H1 (cell line): ENCODE measurements at regions not wholly inside any gene's neighbourhood (a gene's known extent, or its start where the extent isn't known, plus 50 kb on each side); places are given as distances from the start of the nearest gene placed in this dataset.
"Not testable (repeated sequence)": the region's sequence is repeated elsewhere in the genome, so short reads cannot be mapped to it uniquely, and the experiment has no call there.

ENCODE experiments used
- CTCF ChIA-PET: fragments of 300-600 bp; sonication (Branson Sonifier 250); formaldehyde crosslinking; loops from one replicate; lab custom pipeline; 2021; ENCODE audit not compliant: partially characterized antibody; lab: Charles Lee
- POLR2A ChIA-PET: fragments of 300-600 bp; sonication (Branson Sonifier 250); formaldehyde crosslinking; loops from one replicate; lab custom pipeline; 2021; ENCODE audit warnings: inconsistent platforms; ENCODE audit not compliant: partially characterized antibody; lab: Charles Lee
- DNase-seq, 2 experiments: peaks; one replicate each; pipeline versions ENCODE4 v3.0.0 to v3.0.0-alpha.2; 2010 to 2022; ENCODE audit warnings: low spot score in 2 of 2, low read depth in 1 of 2, mixed read lengths in 1 of 2
- FAIRE-seq: peaks from 2 replicates; lab custom pipeline; 2011; peaks lifted over from hg19 to GRCh38; lab: Jason Lieb, UNC
- H2AFZ ChIP-seq: 2 replicates; pipeline ENCODE4 v1.8.1; 2012; ENCODE audit warnings: low read length, inconsistent platforms
- H2AK5ac ChIP-seq: 2 replicates; pipeline ENCODE4 v1.6.1; 2013; ENCODE audit warnings: low read depth, low read length
- H2BK120ac ChIP-seq: replicated peaks from 2 replicates; pipeline ENCODE3; 2013; ENCODE audit warnings: low read depth, low read length, inconsistent platforms
- H2BK12ac ChIP-seq: 2 replicates; pipeline ENCODE4 v1.6.1; 2013; ENCODE audit warnings: low read depth, low read length
- H2BK15ac ChIP-seq: 2 replicates; pipeline ENCODE4 v1.6.1; 2013; ENCODE audit warnings: low read length
- H2BK20ac ChIP-seq: 2 replicates; pipeline ENCODE4 v1.6.1; 2013; ENCODE audit warnings: low read length
- H2BK5ac ChIP-seq: 2 replicates; pipeline ENCODE4 v1.6.1; 2013; ENCODE audit warnings: low read depth, low read length
- H3K14ac ChIP-seq: 2 replicates; pipeline ENCODE4 v1.6.1; 2013; ENCODE audit warnings: inconsistent platforms; ENCODE audit not compliant: insufficient read length
- H3K18ac ChIP-seq: 2 replicates; pipeline ENCODE4 v1.6.1; 2013; ENCODE audit warnings: low read length; ENCODE audit errors: extremely low read depth
- H3K23ac ChIP-seq: 2 replicates; pipeline ENCODE4 v1.6.1; 2013; ENCODE audit warnings: inconsistent platforms; ENCODE audit not compliant: insufficient read length
- H3K23me2 ChIP-seq: 2 replicates; pipeline ENCODE4 v1.6.1; 2013; ENCODE audit warnings: low read depth, low read length
- H3K27ac ChIP-seq: 2 replicates; pipeline ENCODE4 v1.6.1; 2011; ENCODE audit warnings: low read depth, low read length, inconsistent platforms
- H3K27me3 ChIP-seq, 4 experiments: replicated peaks in 1 of 4; 1 replicate in 1 of 4; 2 replicates in 3 of 4; pipeline versions ENCODE4 v1.6.1 to v1.8.1; 2011 to 2013; ENCODE audit warnings: low read length in 3 of 4, mild to moderate bottlenecking in 3 of 4, inconsistent platforms in 2 of 4, mixed read lengths in 2 of 4, moderate library complexity in 1 of 4; ENCODE audit not compliant: control insufficient read depth in 3 of 4, insufficient read depth in 3 of 4; ENCODE audit errors: extremely low read depth in 1 of 4
- H3K36me3 ChIP-seq, 4 experiments: 2 replicates each; pipeline versions ENCODE4 v1.6.1 to v1.8.1; 2011 to 2013; ENCODE audit warnings: mild to moderate bottlenecking in 4 of 4, low read length in 3 of 4, moderate library complexity in 2 of 4, control low read depth in 1 of 4, inconsistent platforms in 1 of 4; ENCODE audit not compliant: insufficient read depth in 4 of 4, control insufficient read depth in 2 of 4
- H3K4ac ChIP-seq: replicated peaks from 2 replicates; pipeline ENCODE3; 2013; ENCODE audit warnings: low read length, low read depth, mixed read lengths, inconsistent platforms; ENCODE audit not compliant: insufficient read length
- H3K4me1 ChIP-seq, 4 experiments: replicated peaks in 1 of 4; 1 replicate in 1 of 4; 2 replicates in 3 of 4; pipeline versions ENCODE4 v1.6.1 to v1.8.1; 2011 to 2013; ENCODE audit warnings: low read length in 3 of 4, inconsistent platforms in 2 of 4, mixed read lengths in 1 of 4; ENCODE audit not compliant: insufficient read depth in 4 of 4, control insufficient read depth in 3 of 4
- H3K4me2 ChIP-seq, 2 experiments: 2 replicates each; pipeline versions ENCODE4 v1.6.1 to v1.8.1; 2011 to 2013; ENCODE audit warnings: low read depth in 2 of 2, low read length in 2 of 2, control low read depth in 1 of 2, inconsistent platforms in 1 of 2, mild to moderate bottlenecking in 1 of 2; ENCODE audit not compliant: insufficient read depth in 1 of 2
- H3K4me3 ChIP-seq, 4 experiments: fragments of 200-600, 300-600 bp in 1 of 4; sonication (generic), shearing (Covaris generic), sonication (Bioruptor Twin) in 1 of 4; 2 replicates each; pipeline versions ENCODE4 v1.5.1 to v1.8.1; 2011 to 2016; ENCODE audit warnings: low read length in 4 of 4, low read depth in 3 of 4, control low read depth in 2 of 4, inconsistent platforms in 2 of 4, mild to moderate bottlenecking in 2 of 4, mixed read lengths in 1 of 4, moderate library complexity in 1 of 4; ENCODE audit not compliant: insufficient read depth in 2 of 4; ENCODE audit errors: extremely low read depth in 1 of 4
- H3K56ac ChIP-seq: replicated peaks from 2 replicates; pipeline ENCODE3; 2013; ENCODE audit warnings: low read depth, mild to moderate bottlenecking, mixed read lengths, low read length, inconsistent platforms; ENCODE audit not compliant: insufficient read length
- H3K79me1 ChIP-seq: 2 replicates; pipeline ENCODE4 v1.6.1; 2013; ENCODE audit warnings: low read depth, low read length, control low read depth
- H3K79me2 ChIP-seq, 2 experiments: 2 replicates each; pipeline versions ENCODE4 v1.6.1 to v1.8.1; 2012 to 2013; ENCODE audit warnings: low read length in 2 of 2, mild to moderate bottlenecking in 2 of 2, inconsistent platforms in 1 of 2; ENCODE audit not compliant: insufficient read depth in 2 of 2, control insufficient read depth in 1 of 2
- H3K9ac ChIP-seq, 4 experiments: replicated peaks in 1 of 4; 1 replicate in 1 of 4; 2 replicates in 3 of 4; pipeline versions ENCODE4 v1.6.1 to v1.8.1; 2011 to 2013; ENCODE audit warnings: low read depth in 3 of 4, low read length in 3 of 4, control low read depth in 2 of 4, mild to moderate bottlenecking in 2 of 4, moderate library complexity in 2 of 4, inconsistent platforms in 1 of 4; ENCODE audit errors: extremely low read depth in 1 of 4
- H3K9me3 ChIP-seq, 2 experiments: 2 replicates each; pipeline versions ENCODE4 v1.6.1 to v1.8.1; 2012 to 2013; ENCODE audit warnings: mild to moderate bottlenecking in 2 of 2, moderate library complexity in 2 of 2, control low read depth in 1 of 2, inconsistent platforms in 1 of 2, low read depth in 1 of 2, low read length in 1 of 2, mixed read lengths in 1 of 2; ENCODE audit not compliant: insufficient read depth in 2 of 2
- H4K20me1 ChIP-seq, 2 experiments: replicated peaks in 1 of 2; 2 replicates each; pipeline versions ENCODE3 to v1.8.1; 2011 to 2013; ENCODE audit warnings: inconsistent platforms in 2 of 2, low read length in 2 of 2, mild to moderate bottlenecking in 1 of 2; ENCODE audit not compliant: insufficient read depth in 2 of 2, control insufficient read depth in 1 of 2
- H4K5ac ChIP-seq: 2 replicates; pipeline ENCODE4 v1.6.1; 2013; ENCODE audit warnings: low read length, low read depth, mixed read lengths, inconsistent platforms; ENCODE audit not compliant: insufficient read length
- H4K8ac ChIP-seq: 2 replicates; pipeline ENCODE4 v1.8.0; 2013; ENCODE audit warnings: mild to moderate bottlenecking, moderate library complexity, low read length, inconsistent platforms; ENCODE audit not compliant: insufficient read depth; ENCODE audit errors: extremely low read depth
- H4K91ac ChIP-seq: replicated peaks from 2 replicates; pipeline ENCODE3; 2013; ENCODE audit warnings: low read length, mixed read lengths, inconsistent platforms; ENCODE audit not compliant: insufficient read length
- WGBS, 2 experiments: shearing (Covaris generic) in 1 of 2; methylation state at CpG; one replicate each; pipeline versions ENCODE4 v1.1.6 to v1.1.7; 2013 to 2015; ENCODE audit warnings: low lambda C conversion rate in 2 of 2, mixed read lengths in 2 of 2, inconsistent platforms in 1 of 2, low coverage in 1 of 2, missing lambda C conversion rate in 1 of 2; ENCODE audit not compliant: insufficient replicate concordance in 2 of 2, insufficient coverage in 1 of 2, insufficient read length in 1 of 2; ENCODE audit errors: extremely low coverage in 1 of 2, missing lambda C conversion rate in 1 of 2; 5-methylcytosine and 5-hydroxymethylcytosine counted together

DNA sequence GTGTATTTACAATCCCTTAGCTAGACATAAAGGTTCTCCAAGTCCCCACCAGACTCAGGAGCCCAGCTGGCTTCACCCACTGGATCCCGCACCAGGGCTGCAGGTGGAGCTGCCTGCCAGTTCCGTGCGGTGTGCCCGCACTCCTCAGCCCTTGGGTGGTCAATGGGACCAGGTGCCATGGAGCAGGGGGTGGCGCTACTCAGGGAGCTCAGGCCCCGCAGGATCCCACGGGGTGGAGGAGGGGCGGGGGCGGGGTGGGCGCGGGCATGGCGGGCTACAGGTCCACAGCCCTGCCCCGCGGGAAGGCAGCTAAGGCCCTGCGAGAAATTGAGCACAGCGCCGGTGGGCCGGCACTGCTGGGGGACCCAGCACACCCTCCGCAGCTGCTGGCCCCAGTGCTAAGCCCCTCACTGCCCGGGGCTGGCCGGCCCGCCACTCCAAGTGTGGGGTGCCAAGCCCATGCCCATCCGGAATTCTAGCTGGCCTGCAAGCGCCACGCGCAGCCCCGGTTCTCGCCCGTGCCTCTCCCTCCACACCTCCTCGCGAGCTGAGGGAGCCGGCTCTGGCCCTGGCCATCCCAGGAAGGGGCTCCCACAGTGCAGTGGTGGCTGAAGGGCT lies 99.8 kb upstream of the STARD4 start:
- POLR2A ChIA-PET, H3K79me1 ChIP-seq, DNase-seq, H2BK5ac ChIP-seq, H4K20me1 ChIP-seq, H3K27ac ChIP-seq, H4K5ac ChIP-seq, H3K4me2 ChIP-seq, H2BK12ac ChIP-seq, H3K9ac ChIP-seq, H3K23me2 ChIP-seq, H3K14ac ChIP-seq, H3K4me1 ChIP-seq, H3K27me3 ChIP-seq, H2AK5ac ChIP-seq, H3K4ac ChIP-seq, H3K4me3 ChIP-seq, H3K36me3 ChIP-seq, H3K18ac ChIP-seq, H4K8ac ChIP-seq, H2BK15ac ChIP-seq, H4K91ac ChIP-seq, FAIRE-seq, H2BK120ac ChIP-seq, H2BK20ac ChIP-seq, H3K79me2 ChIP-seq, H3K23ac ChIP-seq, H2AFZ ChIP-seq, H3K56ac ChIP-seq, H3K9me3 ChIP-seq: not testable (repeated sequence)
- 93% methylated on average over 21 of the region's 32 CpGs; no CpG with 5 or more reads in 1 of the 2 experiments for WGBS, 2 experiments
- CTCF ChIA-PET, result interaction anchor here (0.6 to 1.0 kb wide), 4 partner anchors 14 to 756 kb away, joined by 3 to 4 read pairs (median 3); no protein-coding TSS in a partner anchor
